ENCODE measurements at regions not wholly inside any gene's neighbourhood (a gene's known extent, or its start where the extent isn't known, plus 50 kb on each side); places are given as distances from the start of the nearest gene placed in this dataset.
A peak's percentile ranks its signal among the peaks of the same experiment; 100 is the strongest.

DNA sequence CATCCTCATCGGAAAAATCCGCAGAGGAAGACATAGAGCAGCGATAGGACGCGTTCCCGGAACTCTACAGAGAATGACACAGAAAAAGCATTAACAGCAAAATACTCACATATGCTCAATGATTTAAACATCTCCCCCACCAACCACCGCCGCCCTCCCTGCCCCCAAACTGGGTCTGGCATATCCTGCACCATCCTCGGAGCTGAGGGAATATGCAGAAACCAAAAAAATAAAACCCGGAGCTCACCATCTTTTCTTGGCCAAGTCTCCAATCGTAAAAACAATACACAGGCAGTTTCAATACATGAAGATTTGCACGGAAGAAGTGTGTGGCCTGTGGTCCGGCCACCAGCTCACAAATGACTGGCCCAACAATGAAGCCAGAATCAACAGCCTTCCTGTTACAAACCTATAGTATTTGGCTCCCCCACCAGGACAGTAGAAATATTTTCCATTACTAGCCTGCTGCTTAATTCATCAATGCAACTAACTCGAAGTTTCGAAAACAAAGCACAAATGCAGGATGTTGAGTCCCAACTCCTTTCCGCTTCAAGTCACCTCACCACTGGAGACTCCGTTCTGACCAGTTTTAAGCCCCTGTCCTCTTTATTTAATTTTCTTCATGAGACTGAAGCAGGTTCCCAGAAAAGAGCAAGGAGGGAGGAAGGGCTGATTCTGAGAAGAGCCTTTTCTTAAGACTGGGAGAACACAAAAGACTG is 103.2 kb upstream of the BEND6 start:
- Histone ChIP-seq H3K4ac (ENCODE audit: low read depth, low read length) (no peak overlapping the region), H2BK5ac (ENCODE audit: insufficient read length, low read length) (peak overlapping the region; percentile 6), H3K79me2 (ENCODE audit: insufficient read depth, low read length) (peaks cover 5% of the 10 kb centered on the region; the same call in 1 of the 2 replicates), H3K18ac (ENCODE audit: insufficient read length, low read depth, low read length) (no peak overlapping the region), H4K20me1 (ENCODE audit: control insufficient read depth, insufficient read depth, insufficient read length) (no peaks in the 10 kb centered on the region), H2BK12ac (ENCODE audit: insufficient read length, low read depth, low read length) (no peak overlapping the region), H3K9ac (ENCODE audit: extremely low read depth, insufficient read length, low read length) (peak overlapping the region; percentile 49), H2AK5ac (ENCODE audit: insufficient read length, low read length) (no peak overlapping the region), H3K27me3 (ENCODE audit: insufficient read depth, low read length) (no peaks in the 10 kb centered on the region), H3K79me1 (ENCODE audit: insufficient read depth, low read depth, low read length, poor library complexity, severe bottlenecking) (no peaks in the 10 kb centered on the region), H3K23ac (ENCODE audit: insufficient read length, low read depth, low read length) (no peak overlapping the region), H3T11ph (ENCODE audit: low read length) (no peak overlapping the region), H4K8ac (replicated peaks; ENCODE audit: insufficient read length, low read depth, low read length) (no peak overlapping the region), H4K5ac (ENCODE audit: insufficient read length, low read depth, low read length) (no peak overlapping the region), H3K9me3 (ENCODE audit: control insufficient read depth, low read depth, low read length) (no peaks in the 10 kb centered on the region), H2BK15ac (ENCODE audit: low read depth, low read length) (no peak overlapping the region), H2AFZ (ENCODE audit: low read length) (peak overlapping the region; percentile 99), H2BK120ac (ENCODE audit: low read depth, low read length, poor library complexity, severe bottlenecking) (no peak overlapping the region), H3K4me2 (ENCODE audit: insufficient read depth, insufficient read length, low read length) (peak overlapping the region; percentile 57), H3K56ac (ENCODE audit: insufficient read length, low read depth, low read length) (no peak overlapping the region), H4K91ac (ENCODE audit: insufficient read length, low read depth, low read length) (no peak overlapping the region), H3K4me1 (ENCODE audit: insufficient read depth, low read length) (peaks cover 21% of the 10 kb centered on the region; the same call in 1 of the 2 replicates), H3K14ac (ENCODE audit: insufficient read depth, low read length) (no peak overlapping the region), H3K27ac (ENCODE audit: insufficient read length, low read depth, low read length) (peak overlapping the region; percentile 66), H2BK20ac (ENCODE audit: low read depth, low read length, poor library complexity, severe bottlenecking) (no peak overlapping the region), H3K23me2 (ENCODE audit: insufficient read length, low read depth, low read length, poor library complexity, severe bottlenecking) (peaks cover 3% of the 10 kb centered on the region)
- WGBS (ENCODE audit: extremely low coverage, insufficient read length, low lambda C conversion rate) = no CpG with 5 or more reads among the region's 17 CpGs
- Mint-ChIP-seq H3K9me3 (no peaks in the 10 kb centered on the region), H3K4me1 (peaks cover 40 to 53% of the 10 kb centered on the region in 2 experiments), H3K36me3 (ENCODE audit: insufficient read depth in 1 of 3, low read depth in 3 of 3) (peaks cover 0 to 4% (median 2%) of the 10 kb centered on the region in 3 experiments; a peak in 2 of 7 replicates), H3K27me3 (ENCODE audit: low read depth) (peaks cover 9% of the 10 kb centered on the region), H3K4me3 (peak overlapping the region; percentile 86 to 90), H3K27ac (peak overlapping the region; percentile 52 to 94 (median 84))
- TF ChIP-seq, protein P1, sequence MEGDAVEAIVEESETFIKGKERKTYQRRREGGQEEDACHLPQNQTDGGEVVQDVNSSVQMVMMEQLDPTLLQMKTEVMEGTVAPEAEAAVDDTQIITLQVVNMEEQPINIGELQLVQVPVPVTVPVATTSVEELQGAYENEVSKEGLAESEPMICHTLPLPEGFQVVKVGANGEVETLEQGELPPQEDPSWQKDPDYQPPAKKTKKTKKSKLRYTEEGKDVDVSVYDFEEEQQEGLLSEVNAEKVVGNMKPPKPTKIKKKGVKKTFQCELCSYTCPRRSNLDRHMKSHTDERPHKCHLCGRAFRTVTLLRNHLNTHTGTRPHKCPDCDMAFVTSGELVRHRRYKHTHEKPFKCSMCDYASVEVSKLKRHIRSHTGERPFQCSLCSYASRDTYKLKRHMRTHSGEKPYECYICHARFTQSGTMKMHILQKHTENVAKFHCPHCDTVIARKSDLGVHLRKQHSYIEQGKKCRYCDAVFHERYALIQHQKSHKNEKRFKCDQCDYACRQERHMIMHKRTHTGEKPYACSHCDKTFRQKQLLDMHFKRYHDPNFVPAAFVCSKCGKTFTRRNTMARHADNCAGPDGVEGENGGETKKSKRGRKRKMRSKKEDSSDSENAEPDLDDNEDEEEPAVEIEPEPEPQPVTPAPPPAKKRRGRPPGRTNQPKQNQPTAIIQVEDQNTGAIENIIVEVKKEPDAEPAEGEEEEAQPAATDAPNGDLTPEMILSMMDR (conservative IDR thresholded peaks at IDR 0.05) = peak; percentile 78
- DNase-seq = peak; percentile 62
